Fibroblast of mammary gland (primary cell): ENCODE measurements at regions not wholly inside any gene's neighbourhood (a gene's known extent, or its start where the extent isn't known, plus 50 kb on each side); places are given as distances from the start of the nearest gene placed in this dataset.
"Not testable (repeated sequence)": the region's sequence is repeated elsewhere in the genome, so short reads cannot be mapped to it uniquely, and the experiment has no call there.

Experiments
- DNase-seq: peaks from one replicate; pipeline ENCODE4 v3.0.0-alpha.2; 2010; ENCODE audit warnings: low read depth
- H3K4me3 ChIP-seq: 2 replicates; pipeline ENCODE4 v1.5.1; 2011; ENCODE audit warnings: low read depth, mild to moderate bottlenecking, low read length, moderate library complexity; ENCODE audit not compliant: control insufficient read depth
- CTCF ChIP-seq: conservative IDR thresholded peaks from 2 replicates; pipeline ENCODE4 v1.5.1; 2011; ENCODE audit warnings: low read depth, low read length, inconsistent platforms; ENCODE audit not compliant: control insufficient read depth, insufficient read depth

- H3K4me3 ChIP-seq: no peak overlapping the region
- DNase-seq: no peak
- TF ChIP-seq CTCF: no peak
Observed at GRCh38 chr1:30654188-30654587, 69.2 kb downstream of the MATN1 start.

GRCh38 chr1:30652152-30652841 lies 71.1 kb downstream of the MATN1 start:
- DNase-seq: no peak
- no peak for TF ChIP-seq CTCF
- no peak overlapping the region for H3K4me3 ChIP-seq

GRCh38 chr1:30651395-30651794 lies 72.0 kb downstream of the MATN1 start:
- not testable (repeated sequence) for H3K4me3 ChIP-seq, DNase-seq

GRCh38 chr1:30650968-30651320 lies 72.4 kb downstream of the MATN1 start:
- TF ChIP-seq CTCF: no peak
- no peak overlapping the region for H3K4me3 ChIP-seq
- no peak for DNase-seq

GRCh38 chr1:30650038-30650967 lies 73.1 kb downstream of the MATN1 start:
- no peak overlapping the region for H3K4me3 ChIP-seq

GRCh38 chr1:30649321-30649991 lies 73.9 kb downstream of the MATN1 start:
- no peak for DNase-seq
- TF ChIP-seq CTCF: no peak

More at GRCh38 chr1:30650038-30650967, 73.1 kb downstream of the MATN1 start:
- DNase-seq: no peak
- no peak for TF ChIP-seq CTCF

More at GRCh38 chr1:30649321-30649991, 73.9 kb downstream of the MATN1 start:
- H3K4me3 ChIP-seq: no peak overlapping the region
